ENCODE measurements at regions not wholly inside any gene's neighbourhood (a gene's known extent, or its start where the extent isn't known, plus 50 kb on each side); places are given as distances from the start of the nearest gene placed in this dataset.

- TF ChIP-seq EZH2 (IDR thresholded peaks at IDR 0.05; ENCODE audit: borderline replicate concordance, low read depth, low read length, poor library complexity, severe bottlenecking) (no peak), CTCF (conservative IDR thresholded peaks at IDR 0.05; ENCODE audit: low read depth, low read length) (no peak)
Measured at GRCh38 chr4:123260653-123261052, 135.9 kb upstream of the SPRY1 start.

Measured in A673 (cell line).